NCI-H526 treated with DMSO at 0.1 percent for 48 hours (cell line): ENCODE measurements at regions not wholly inside any gene's neighbourhood (a gene's known extent, or its start where the extent isn't known, plus 50 kb on each side); places are given as distances from the start of the nearest gene placed in this dataset.
"Not testable (repeated sequence)": the region's sequence is repeated elsewhere in the genome, so short reads cannot be mapped to it uniquely, and the experiment has no call there.

Experiments
- DNase-seq: peaks from one replicate; lab custom pipeline; 2025; lab: John Stamatoyannopoulos, UW

DNA sequence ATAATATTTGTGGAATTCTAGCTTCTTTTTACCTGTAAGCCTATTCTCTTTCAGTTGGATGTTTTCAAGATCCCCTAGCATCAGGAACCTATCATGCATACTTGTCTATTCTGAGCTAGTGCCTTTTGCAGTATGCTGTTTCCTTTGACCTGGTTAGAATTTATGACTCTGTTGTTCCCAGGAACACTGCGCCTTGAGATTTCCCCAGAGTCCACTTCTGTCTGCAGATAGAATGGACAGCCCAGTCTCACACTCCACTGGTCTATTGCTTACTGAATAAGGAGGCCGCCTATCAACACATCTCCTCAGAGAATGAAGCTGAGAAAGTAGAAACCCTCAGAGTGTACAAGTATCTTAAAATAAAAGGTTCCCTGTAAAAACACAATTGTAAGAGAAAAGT lies 465.1 kb upstream of the GALNTL6 start:
- no peak for DNase-seq

DNA sequence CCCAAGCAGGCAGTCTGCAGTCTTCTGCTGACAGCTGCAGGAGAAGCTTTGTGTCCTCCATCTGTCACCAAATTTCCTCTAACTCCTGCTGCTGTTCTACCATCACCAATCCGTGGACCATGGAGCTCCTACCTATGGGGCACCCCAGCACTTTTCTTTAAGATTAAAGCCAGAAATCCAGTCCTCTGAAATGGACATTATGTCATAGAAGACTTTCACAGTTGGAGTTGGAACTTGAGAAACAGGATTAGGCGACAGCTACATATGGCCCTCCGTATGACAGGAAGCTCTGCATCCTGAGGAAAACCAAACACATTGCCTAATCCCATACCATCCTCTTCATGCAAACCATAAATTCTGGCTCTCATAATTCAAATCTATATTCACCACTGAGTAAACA lies 470.6 kb upstream of the GALNTL6 start:
- no peak for DNase-seq

DNA sequence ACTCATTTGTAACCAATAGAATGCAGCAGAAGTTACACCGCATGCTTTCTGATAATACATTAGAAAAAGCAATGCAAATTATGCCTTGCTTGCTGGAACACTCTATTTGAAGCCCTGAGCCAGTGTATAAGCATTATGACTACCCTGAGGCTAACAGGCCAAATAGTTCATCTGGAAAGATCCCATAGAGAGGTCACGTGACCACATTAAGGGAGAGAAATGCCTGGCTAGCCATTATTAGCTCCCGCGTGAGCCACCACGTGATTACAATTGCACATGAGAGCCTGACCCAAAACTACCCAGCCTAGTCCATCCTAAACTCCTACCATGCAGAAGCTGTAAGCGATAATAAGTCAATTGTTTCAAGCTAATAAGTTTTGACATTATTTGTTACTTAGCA lies 472.9 kb upstream of the GALNTL6 start:
- DNase-seq: no peak

DNA sequence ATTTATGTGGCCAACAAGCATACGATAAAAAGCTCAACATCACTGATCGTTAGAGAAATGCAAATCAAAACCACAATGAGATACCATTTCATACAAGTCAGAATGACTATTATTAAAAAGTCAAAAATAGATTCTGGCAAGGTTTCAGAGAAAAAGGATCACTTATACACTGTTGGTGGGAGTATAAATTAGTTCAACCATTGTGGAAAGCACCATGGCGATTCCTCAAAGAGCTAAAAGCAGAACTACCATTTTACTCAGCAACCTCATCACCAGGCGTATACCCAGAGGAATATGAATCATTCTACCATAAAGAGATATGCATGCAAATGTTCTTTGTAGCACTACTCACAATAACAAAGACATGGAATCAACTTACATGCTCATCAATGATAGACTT lies 478.7 kb upstream of the GALNTL6 start:
- peak; percentile 84 for DNase-seq

DNA sequence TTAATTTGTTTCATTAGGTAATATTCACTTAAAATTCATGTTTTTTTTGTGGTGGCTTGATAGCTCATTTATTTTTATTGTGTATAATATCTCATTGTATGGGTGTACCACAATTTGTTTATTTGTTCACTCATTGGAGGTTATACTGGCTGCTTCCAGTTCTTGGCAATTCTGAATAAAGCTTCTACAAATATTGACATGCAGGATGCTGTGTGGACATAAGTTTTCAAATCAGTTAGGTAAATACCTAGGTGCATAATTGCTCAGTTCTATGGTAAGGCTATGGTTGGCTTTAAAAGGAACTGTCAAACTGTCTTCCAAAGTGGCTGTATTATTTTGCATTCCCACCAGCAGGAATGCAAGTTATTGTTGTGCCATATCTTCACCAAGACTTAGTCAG lies 504.5 kb upstream of the GALNTL6 start:
- peak; percentile 76 for DNase-seq

DNA sequence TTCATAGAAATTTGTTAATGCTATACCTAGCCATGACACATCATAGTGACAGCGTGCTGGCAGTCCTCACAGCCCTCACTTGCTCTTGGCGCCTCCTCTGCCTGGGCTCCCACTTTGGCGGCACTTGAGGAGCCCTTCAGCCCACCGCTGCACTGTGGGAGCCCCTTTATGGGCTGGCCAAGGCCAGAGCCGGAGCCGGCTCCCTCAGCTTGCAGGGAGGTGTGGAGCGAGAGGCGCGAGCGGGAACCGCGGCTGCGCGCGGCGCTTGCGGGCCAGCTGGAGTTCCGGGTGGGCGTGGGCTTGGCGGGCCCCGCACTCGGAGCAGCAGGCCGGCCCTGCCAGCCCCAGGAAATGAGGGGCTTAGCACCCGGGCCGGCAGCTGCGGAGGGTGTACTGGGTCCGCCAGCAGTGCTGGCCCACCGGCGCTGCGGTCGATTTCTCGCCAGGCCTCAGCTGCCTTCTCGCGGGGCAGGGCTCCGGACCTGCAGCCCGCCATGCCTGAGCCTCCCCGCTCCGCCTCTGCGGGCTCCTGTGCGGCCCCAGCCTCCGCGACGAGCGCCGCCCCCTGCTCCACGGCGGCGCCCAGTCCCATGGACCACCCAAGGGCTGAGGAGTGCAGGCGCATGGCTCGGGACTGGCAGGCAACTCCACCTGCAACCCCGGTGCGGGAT lies 515.0 kb upstream of the GALNTL6 start:
- not testable (repeated sequence) for DNase-seq

GRCh38 chr4:171288816-171289432 lies 524.3 kb upstream of the GALNTL6 start:
- no peak for DNase-seq

DNA sequence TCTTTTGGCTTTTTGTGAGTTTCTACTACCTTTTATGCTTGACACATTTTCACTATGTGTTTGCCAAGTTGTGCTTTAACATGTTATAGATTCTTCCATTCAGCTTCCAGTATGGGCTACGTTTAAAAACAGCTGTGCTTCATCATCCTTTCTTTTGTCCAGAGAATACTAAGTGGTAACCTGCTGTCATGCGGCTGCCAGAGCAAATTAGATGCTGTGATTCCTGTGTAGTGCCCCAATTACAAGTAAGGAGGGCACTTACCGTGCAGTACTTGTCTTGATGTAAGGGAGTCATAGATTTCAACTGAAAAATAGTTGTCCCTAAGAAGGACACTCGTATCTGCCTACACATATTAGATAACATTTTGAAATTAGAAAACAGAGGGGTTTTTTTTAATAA lies 531.8 kb upstream of the GALNTL6 start:
- no peak for DNase-seq

GRCh38 chr4:171279131-171279530 lies 534.1 kb upstream of the GALNTL6 start:
- DNase-seq: no peak

- no peak for DNase-seq
Observed at GRCh38 chr4:171266671-171267070, 546.5 kb upstream of the GALNTL6 start.

DNA sequence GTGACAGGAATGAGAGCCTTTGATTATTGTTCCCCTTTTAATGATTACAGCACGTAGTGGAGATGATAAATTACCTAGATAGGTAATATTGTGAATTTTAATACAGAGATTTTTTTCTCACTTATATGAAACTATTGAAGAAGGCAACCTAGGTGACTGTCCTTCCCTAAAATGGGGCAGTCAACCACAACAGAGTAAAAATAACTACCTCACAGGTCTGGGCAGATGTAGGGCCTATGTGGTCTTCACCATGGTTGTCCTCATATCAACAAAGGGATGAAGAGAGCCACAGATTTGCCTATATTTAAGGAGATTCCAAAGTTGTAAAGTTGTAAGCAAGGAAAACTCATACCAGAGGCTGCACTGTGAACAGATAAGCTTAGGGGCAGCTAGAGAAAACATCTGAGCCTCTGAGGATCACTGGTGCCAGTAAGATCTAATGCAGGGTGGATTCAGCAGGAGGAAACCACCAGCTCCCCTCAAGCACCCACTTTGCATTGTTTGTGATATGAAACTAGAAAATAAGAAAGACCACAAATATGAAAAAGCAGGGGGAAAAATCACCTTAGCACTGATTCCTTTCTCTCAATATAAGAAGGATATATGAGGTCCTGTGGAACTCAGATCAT lies 547.9 kb upstream of the GALNTL6 start:
- no peak for DNase-seq

GRCh38 chr4:171256223-171256622 lies 557.0 kb upstream of the GALNTL6 start:
- no peak for DNase-seq

- no peak for DNase-seq
Observed at GRCh38 chr4:171246948-171247347, 566.3 kb upstream of the GALNTL6 start.

GRCh38 chr4:171242831-171243230 lies 570.4 kb upstream of the GALNTL6 start:
- no peak for DNase-seq

DNA sequence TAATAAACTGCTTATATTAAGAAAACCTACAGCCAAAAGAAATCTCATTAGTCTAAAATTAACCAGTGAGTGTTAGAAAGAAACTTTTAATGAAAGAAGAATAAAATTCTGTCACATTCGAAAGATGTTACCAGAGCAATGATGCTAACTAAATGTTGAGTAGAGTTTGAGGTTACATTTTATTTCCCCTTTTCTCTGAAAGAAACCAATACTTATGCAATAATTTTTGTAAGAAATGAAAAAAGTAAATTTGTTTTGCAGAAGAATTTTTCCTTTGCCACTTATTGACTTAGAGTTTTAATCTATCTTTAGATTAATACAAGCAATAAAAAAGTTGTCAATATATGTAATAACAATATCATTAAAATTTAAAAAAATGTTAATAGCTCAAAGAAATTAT lies 574.0 kb upstream of the GALNTL6 start:
- no peak for DNase-seq

DNA sequence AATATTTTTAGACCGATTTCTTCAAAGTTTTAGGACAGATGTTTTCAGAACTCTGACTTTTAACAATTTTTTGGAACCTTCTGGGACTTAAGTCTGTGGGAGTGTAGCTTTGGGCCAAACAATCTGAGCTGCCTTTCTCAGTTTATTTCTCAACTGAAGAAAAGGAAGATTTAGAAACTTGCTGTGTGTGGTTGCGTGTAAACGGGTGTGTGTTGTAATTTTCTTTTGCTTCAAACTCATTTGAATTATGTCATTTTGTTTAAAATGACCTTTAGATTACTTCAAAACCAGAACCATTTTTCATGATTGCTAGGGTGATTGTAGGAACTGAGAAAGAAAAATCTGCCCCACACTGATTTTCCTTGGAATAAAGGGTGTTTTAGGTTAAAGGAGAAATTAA lies 577.7 kb upstream of the GALNTL6 start:
- DNase-seq: no peak

DNA sequence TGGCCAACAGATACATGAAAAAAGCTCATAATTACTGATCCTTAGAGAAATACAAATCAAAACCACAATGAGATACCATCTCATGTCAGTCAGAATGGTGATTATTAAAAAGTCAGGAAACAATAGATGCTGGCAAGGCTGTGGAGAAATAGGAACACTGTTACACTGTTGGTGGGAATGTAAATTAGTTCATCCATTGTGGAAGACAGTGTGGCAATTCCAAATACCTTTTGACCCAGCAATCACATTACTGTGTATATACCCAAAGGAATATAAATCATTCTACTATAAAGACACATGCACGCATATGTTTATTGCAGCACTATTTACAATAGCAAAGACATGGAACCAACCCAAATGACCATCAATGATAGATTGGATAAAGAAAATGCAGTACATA lies 583.9 kb upstream of the GALNTL6 start:
- not testable (repeated sequence) for DNase-seq

DNA sequence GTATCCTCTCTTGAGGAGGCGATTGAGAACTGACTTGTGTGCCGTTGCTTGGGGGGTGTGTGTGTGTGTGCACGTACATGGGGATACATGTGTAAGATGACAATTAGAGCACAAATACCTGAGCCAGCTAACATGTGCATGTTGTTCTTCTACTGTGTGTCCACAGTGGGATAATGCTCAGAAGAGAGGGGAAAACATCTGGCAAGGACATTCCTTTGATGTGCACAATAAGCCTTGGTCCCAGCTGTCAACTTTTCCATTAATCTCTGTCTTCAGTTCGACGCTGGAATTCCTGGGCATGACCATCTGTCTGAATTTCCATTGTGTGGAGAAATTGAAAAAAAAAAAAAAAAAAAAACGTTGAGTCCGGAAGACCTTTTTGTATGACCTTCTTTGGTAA lies 592.0 kb upstream of the GALNTL6 start:
- no peak for DNase-seq

DNA sequence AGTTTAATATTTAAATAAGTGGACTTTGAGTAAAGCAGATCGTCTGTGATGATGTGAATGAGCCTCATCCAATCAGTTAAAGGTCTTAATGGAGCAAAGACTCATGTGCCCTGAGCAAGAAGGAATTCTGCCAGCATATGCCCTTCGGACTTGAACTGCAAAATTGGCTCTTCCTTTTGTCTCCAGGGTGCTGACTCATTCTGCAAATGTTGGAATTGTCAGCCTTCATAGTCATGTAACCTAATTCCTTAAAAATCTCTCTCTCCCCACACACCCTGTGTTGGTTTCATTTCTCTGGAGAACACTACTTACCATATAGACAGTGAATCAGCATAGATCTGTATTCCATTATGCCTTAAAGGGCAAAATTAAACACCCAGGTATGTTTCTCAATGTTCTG lies 609.8 kb upstream of the GALNTL6 start:
- no peak for DNase-seq

- no peak for DNase-seq
Observed at GRCh38 chr4:171202908-171203307, 610.3 kb upstream of the GALNTL6 start.

DNA sequence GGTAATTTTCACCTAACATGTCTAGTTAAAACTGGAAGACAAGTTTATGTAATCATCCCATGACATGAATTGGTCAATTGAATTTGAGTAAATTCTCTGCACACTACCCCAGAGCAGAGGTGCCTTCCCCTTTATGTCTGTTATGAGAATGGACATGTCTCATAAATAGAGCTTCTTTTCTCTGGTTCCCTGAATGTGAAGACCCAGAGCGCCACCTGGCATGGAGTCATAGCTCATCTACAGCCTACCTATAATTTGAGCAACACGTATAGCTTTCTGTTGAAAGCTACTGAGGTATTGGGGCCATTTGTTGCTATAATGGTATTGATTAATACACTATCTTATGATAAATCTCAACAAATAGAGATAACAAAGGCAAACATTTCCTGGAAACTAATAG lies 626.5 kb upstream of the GALNTL6 start:
- DNase-seq: no peak

DNA sequence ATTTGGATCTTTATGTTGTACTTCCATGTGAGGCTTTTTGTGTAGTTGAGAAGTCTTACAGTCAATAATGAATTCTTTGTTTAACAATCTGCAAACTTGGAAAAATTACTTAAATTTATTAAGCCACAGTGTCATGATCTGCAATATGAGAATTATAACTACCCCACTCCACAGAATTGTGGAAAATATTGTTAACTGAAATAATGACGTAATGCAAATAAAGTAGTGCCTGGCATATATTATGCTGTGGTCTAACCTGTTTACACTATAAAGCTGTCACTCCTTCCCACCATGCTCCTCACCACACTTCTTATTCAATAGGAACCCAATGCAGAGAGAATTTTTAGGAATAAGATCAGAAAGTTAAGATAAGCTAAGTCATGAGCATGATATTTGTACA lies 632.1 kb upstream of the GALNTL6 start:
- DNase-seq: no peak

- DNase-seq: no peak
Observed at GRCh38 chr4:171170671-171171070, 642.5 kb upstream of the GALNTL6 start.

GRCh38 chr4:171169396-171169795 lies 643.8 kb upstream of the GALNTL6 start:
- DNase-seq: no peak
